ENCODE measurements at regions not wholly inside any gene's neighbourhood (a gene's known extent, or its start where the extent isn't known, plus 50 kb on each side); places are given as distances from the start of the nearest gene placed in this dataset.

DNA sequence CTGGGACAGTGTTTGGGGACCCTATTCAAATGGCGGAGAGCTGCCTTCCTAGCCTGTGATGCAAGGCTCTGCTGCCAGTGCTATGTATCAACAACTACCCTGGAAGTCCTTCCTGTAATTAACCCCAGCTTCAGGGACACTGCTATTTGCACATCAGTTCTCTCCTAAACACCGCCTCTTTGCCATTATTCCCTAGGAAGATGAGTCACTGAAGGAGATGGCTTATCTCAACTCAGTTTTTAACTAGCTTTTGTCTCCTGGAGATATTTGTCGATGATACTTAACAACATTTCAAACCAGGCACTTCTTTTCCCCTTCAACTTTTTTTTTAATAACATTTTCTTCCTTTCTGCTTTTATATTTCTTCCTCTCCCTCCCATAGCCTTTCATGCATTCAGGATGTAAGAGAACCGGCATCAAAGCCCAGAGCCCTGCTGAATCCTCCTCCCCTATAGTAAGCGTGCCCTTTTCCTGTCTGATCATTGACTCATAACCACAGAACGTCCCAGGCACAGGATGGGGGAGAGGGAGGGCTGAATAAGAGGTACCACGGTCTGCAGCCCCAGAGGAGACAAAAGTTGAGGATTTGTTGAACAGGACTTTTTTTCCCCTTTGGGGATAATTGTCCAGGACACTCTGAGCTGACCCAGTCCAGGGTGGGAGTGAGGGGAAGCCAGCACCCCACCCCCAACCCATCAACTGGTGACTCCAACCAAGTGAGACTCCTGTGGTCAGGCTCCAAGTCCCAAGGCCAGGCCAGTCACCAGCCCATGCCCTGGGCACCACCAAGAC lies 387.8 kb upstream of the SALL1 start:
- TF ChIP-seq EP300 (IDR thresholded peaks at IDR 0.05; ENCODE audit: borderline replicate concordance) = no peak
- TF ChIP-seq TAF1 (IDR thresholded peaks at IDR 0.05; ENCODE audit: low read depth) = no peak
- TF ChIP-seq, protein P1, sequence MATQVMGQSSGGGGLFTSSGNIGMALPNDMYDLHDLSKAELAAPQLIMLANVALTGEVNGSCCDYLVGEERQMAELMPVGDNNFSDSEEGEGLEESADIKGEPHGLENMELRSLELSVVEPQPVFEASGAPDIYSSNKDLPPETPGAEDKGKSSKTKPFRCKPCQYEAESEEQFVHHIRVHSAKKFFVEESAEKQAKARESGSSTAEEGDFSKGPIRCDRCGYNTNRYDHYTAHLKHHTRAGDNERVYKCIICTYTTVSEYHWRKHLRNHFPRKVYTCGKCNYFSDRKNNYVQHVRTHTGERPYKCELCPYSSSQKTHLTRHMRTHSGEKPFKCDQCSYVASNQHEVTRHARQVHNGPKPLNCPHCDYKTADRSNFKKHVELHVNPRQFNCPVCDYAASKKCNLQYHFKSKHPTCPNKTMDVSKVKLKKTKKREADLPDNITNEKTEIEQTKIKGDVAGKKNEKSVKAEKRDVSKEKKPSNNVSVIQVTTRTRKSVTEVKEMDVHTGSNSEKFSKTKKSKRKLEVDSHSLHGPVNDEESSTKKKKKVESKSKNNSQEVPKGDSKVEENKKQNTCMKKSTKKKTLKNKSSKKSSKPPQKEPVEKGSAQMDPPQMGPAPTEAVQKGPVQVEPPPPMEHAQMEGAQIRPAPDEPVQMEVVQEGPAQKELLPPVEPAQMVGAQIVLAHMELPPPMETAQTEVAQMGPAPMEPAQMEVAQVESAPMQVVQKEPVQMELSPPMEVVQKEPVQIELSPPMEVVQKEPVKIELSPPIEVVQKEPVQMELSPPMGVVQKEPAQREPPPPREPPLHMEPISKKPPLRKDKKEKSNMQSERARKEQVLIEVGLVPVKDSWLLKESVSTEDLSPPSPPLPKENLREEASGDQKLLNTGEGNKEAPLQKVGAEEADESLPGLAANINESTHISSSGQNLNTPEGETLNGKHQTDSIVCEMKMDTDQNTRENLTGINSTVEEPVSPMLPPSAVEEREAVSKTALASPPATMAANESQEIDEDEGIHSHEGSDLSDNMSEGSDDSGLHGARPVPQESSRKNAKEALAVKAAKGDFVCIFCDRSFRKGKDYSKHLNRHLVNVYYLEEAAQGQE (IDR thresholded peaks at IDR 0.05; ENCODE audit: low read depth) = no peak
- no peak for TF ChIP-seq CEBPB (IDR thresholded peaks at IDR 0.05)
- TF ChIP-seq RAD21 (IDR thresholded peaks at IDR 0.05; ENCODE audit: low read depth) = no peak
- TF ChIP-seq YY1 (IDR thresholded peaks at IDR 0.05; ENCODE audit: low read depth) = no peak
- no peak for TF ChIP-seq NFIC (IDR thresholded peaks at IDR 0.05)
- TF ChIP-seq ZBTB7A (IDR thresholded peaks at IDR 0.05; ENCODE audit: low read depth) = no peak
- no peak for TF ChIP-seq FOXM1 (IDR thresholded peaks at IDR 0.05; ENCODE audit: borderline replicate concordance, low read depth)
- no peak for TF ChIP-seq EGR1 (IDR thresholded peaks at IDR 0.05)
- TF ChIP-seq TCF12 (IDR thresholded peaks at IDR 0.05; ENCODE audit: low read depth) = no peak
- TF ChIP-seq, protein P2, sequence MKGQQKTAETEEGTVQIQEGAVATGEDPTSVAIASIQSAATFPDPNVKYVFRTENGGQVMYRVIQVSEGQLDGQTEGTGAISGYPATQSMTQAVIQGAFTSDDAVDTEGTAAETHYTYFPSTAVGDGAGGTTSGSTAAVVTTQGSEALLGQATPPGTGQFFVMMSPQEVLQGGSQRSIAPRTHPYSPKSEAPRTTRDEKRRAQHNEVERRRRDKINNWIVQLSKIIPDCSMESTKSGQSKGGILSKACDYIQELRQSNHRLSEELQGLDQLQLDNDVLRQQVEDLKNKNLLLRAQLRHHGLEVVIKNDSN (IDR thresholded peaks at IDR 0.05) = no peak
- TF ChIP-seq MAX (IDR thresholded peaks at IDR 0.05) = no peak
- no peak for TF ChIP-seq TEAD4 (IDR thresholded peaks at IDR 0.05)
- no peak for TF ChIP-seq CREB1 (IDR thresholded peaks at IDR 0.05; ENCODE audit: low read depth)

DNA sequence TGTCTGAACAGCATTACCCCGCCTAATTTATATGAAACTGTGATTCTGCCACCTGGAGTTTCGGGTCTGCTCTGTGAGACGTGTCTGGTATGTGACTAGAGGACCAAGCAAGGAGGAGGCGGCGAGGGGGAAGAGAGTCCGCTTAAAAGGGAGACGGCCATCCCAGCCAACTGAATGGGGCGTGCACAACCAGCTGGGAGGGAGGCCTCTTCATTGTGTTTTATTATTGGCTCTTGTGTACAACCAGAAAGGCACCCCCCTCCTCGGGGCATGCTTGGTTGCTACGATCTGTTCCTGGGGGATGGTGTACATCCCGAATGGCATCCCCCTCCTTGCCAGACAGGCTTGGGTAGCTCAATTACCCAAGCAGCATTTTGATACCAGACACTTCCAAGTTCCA lies 384.5 kb upstream of the SALL1 start:
- TF ChIP-seq YY1 (IDR thresholded peaks at IDR 0.05; ENCODE audit: low read depth) = no peak
- no peak for TF ChIP-seq FOXM1 (IDR thresholded peaks at IDR 0.05; ENCODE audit: borderline replicate concordance, low read depth)
- TF ChIP-seq, protein P2 (IDR thresholded peaks at IDR 0.05) = no peak
- no peak for TF ChIP-seq TCF12 (IDR thresholded peaks at IDR 0.05; ENCODE audit: low read depth)
- no peak for TF ChIP-seq ZBTB7A (IDR thresholded peaks at IDR 0.05; ENCODE audit: low read depth)

- TF ChIP-seq CEBPB (IDR thresholded peaks at IDR 0.05) = no peak
- no peak for TF ChIP-seq YY1 (IDR thresholded peaks at IDR 0.05; ENCODE audit: low read depth)
- TF ChIP-seq TAF1 (IDR thresholded peaks at IDR 0.05; ENCODE audit: low read depth) = no peak
- no peak for TF ChIP-seq NFIC (IDR thresholded peaks at IDR 0.05)
- TF ChIP-seq EGR1 (IDR thresholded peaks at IDR 0.05) = no peak
- no peak for TF ChIP-seq TCF12 (IDR thresholded peaks at IDR 0.05; ENCODE audit: low read depth)
- no peak for TF ChIP-seq FOXM1 (IDR thresholded peaks at IDR 0.05; ENCODE audit: borderline replicate concordance, low read depth)
- no peak for TF ChIP-seq MAX (IDR thresholded peaks at IDR 0.05)
- TF ChIP-seq EP300 (IDR thresholded peaks at IDR 0.05; ENCODE audit: borderline replicate concordance) = no peak
- TF ChIP-seq, protein P2 (IDR thresholded peaks at IDR 0.05) = no peak
- no peak for TF ChIP-seq TEAD4 (IDR thresholded peaks at IDR 0.05)
- TF ChIP-seq CREB1 (IDR thresholded peaks at IDR 0.05; ENCODE audit: low read depth) = no peak
- TF ChIP-seq ZBTB7A (IDR thresholded peaks at IDR 0.05; ENCODE audit: low read depth) = no peak
- TF ChIP-seq RAD21 (IDR thresholded peaks at IDR 0.05; ENCODE audit: low read depth) = no peak
- TF ChIP-seq, protein P1 (IDR thresholded peaks at IDR 0.05; ENCODE audit: low read depth) = no peak
Observed at GRCh38 chr16:51532551-51532950, 381.5 kb upstream of the SALL1 start.

DNA sequence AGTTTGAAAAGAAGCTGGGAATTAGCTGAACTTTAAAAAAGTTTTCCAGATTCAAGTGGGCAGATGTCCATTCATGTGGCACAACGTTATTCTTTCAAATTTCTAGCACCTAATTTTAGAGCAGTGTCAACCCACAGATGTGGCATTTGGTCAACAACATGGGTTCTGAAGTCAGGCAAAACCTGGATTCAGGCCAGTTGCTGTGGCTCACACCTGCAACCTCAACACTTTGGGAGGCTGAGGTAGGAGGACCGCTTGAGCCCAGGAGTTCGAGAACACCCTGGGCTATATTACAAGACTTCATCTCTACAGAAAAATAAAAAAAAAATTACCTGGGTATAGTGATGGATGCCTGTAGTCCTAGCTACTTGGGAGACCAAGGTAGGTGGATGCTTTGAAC lies 380.2 kb upstream of the SALL1 start:
- TF ChIP-seq, protein P2 (IDR thresholded peaks at IDR 0.05) = no peak
- TF ChIP-seq FOXM1 (IDR thresholded peaks at IDR 0.05; ENCODE audit: borderline replicate concordance, low read depth) (no peak), TAF1 (IDR thresholded peaks at IDR 0.05; ENCODE audit: low read depth) (no peak), EP300 (IDR thresholded peaks at IDR 0.05; ENCODE audit: borderline replicate concordance) (no peak), YY1 (IDR thresholded peaks at IDR 0.05; ENCODE audit: low read depth) (no peak), NFIC (IDR thresholded peaks at IDR 0.05) (no peak), RAD21 (IDR thresholded peaks at IDR 0.05; ENCODE audit: low read depth) (no peak), MAX (IDR thresholded peaks at IDR 0.05) (no peak), CEBPB (IDR thresholded peaks at IDR 0.05) (no peak), TCF12 (IDR thresholded peaks at IDR 0.05; ENCODE audit: low read depth) (no peak), EGR1 (IDR thresholded peaks at IDR 0.05) (no peak), CREB1 (IDR thresholded peaks at IDR 0.05; ENCODE audit: low read depth) (no peak), TEAD4 (IDR thresholded peaks at IDR 0.05) (no peak), ZBTB7A (IDR thresholded peaks at IDR 0.05; ENCODE audit: low read depth) (no peak)
- TF ChIP-seq, protein P1 (IDR thresholded peaks at IDR 0.05; ENCODE audit: low read depth) = no peak
